OCI-LY3 (cell line): ENCODE measurements at regions not wholly inside any gene's neighbourhood (a gene's known extent, or its start where the extent isn't known, plus 50 kb on each side); places are given as distances from the start of the nearest gene placed in this dataset.

Experiments
- CTCF ChIP-seq: fragments of 200-600, 300-600 bp; sonication (generic); IDR thresholded peaks from 2 replicates; pipeline ENCODE4 v1.5.1; 2014; ENCODE audit warnings: antibody characterized with exemption, low read length, low read depth
- EZH2phosphoT487 ChIP-seq: fragments of 200-600 bp; shearing (Covaris generic); IDR thresholded peaks from 2 replicates; pipeline ENCODE4 v1.6.1; 2018; ENCODE audit warnings: antibody characterized with exemption, mixed run types, low read depth

- TF ChIP-seq CTCF (peak; percentile 27), EZH2phosphoT487 (no peak)
Observed at GRCh38 chr10:123555616-123556015, 110.5 kb upstream of the GPR26 start.
